B cell (primary cell): ENCODE measurements at regions not wholly inside any gene's neighbourhood (a gene's known extent, or its start where the extent isn't known, plus 50 kb on each side); places are given as distances from the start of the nearest gene placed in this dataset.

ENCODE experiments used
- ATAC-seq: fragments of 200-7000 bp; cut with Tn5 transposase; one replicate; pipeline ENCODE4 v1.10.0; 2021; ENCODE audit warnings: low read depth, mild to moderate bottlenecking, moderate number of reproducible peaks, moderate library complexity
- CTCF ChIA-PET: fragments of 350-600 bp; sonication (Branson Sonifier 250); formaldehyde crosslinking; loops from one replicate; lab custom pipeline; 2021; ENCODE audit warnings: antibody characterized with exemption, inconsistent platforms; lab: Charles Lee
- POLR2A ChIA-PET: fragments of 350-600 bp; sonication (Branson Sonifier 250); formaldehyde crosslinking; loops from one replicate; lab custom pipeline; 2021; ENCODE audit warnings: antibody characterized with exemption; lab: Charles Lee
- DNase-seq: peaks from one replicate; pipeline ENCODE4 v3.0.0; 2013
- H2AFZ ChIP-seq: 2 replicates; pipeline ENCODE4 v1.6.1; 2012; ENCODE audit warnings: mild to moderate bottlenecking, low read depth, low read length; ENCODE audit not compliant: insufficient read depth, poor library complexity, severe bottlenecking
- H3K27ac ChIP-seq, 2 donors: 1 replicate in 1 of 2; 2 replicates in 1 of 2; pipeline ENCODE4 v1.5.1; 2012 to 2013; ENCODE audit warnings: low read length in 2 of 2, mild to moderate bottlenecking in 2 of 2, moderate library complexity in 1 of 2
- H3K27me3 ChIP-seq, 4 experiments: fragments of 200-600 bp in 1 of 4; sonication (generic) in 1 of 4; replicated peaks in 1 of 4; 1 replicate in 2 of 4; 2 replicates in 2 of 4; pipeline versions ENCODE4 v1.6.1 to v1.7.0; 2013 to 2016; ENCODE audit warnings: low read length in 3 of 4, mild to moderate bottlenecking in 2 of 4, mixed read lengths in 1 of 4, moderate library complexity in 1 of 4; ENCODE audit not compliant: insufficient read depth in 4 of 4, control insufficient read depth in 3 of 4; ENCODE audit errors: control extremely low read depth in 1 of 4
- H3K36me3 ChIP-seq, 2 experiments: replicated peaks in 1 of 2; 1 replicate in 1 of 2; 2 replicates in 1 of 2; pipeline versions ENCODE4 v1.6.1 to v1.7.1; 2013; ENCODE audit warnings: low read length in 1 of 2; ENCODE audit not compliant: insufficient read depth in 2 of 2, control insufficient read depth in 1 of 2; ENCODE audit errors: control extremely low read depth in 1 of 2, extremely low read depth in 1 of 2
- H3K4me1 ChIP-seq, 2 donors: fragments of 200-600 bp in 1 of 2; sonication (generic) in 1 of 2; 1 replicate in 1 of 2; 2 replicates in 1 of 2; pipeline versions ENCODE4 v1.5.1 to v1.6.1; 2013 to 2017; ENCODE audit warnings: low read length in 2 of 2; ENCODE audit not compliant: control insufficient read depth in 2 of 2, insufficient read depth in 2 of 2
- H3K4me2 ChIP-seq: replicated peaks from 2 replicates; pipeline ENCODE3; 2012; ENCODE audit warnings: mild to moderate bottlenecking, low read depth, low read length; ENCODE audit not compliant: poor library complexity, severe bottlenecking
- H3K4me3 ChIP-seq, 5 experiments: fragments of 200-600 bp in 1 of 5; sonication (generic) in 1 of 5; 1 replicate in 3 of 5; 2 replicates in 2 of 5; pipeline versions ENCODE4 v1.5.1 to v1.7.0; 2011 to 2016; ENCODE audit warnings: low read length in 4 of 5, mild to moderate bottlenecking in 4 of 5, low read depth in 2 of 5, control low read depth in 1 of 5, moderate library complexity in 1 of 5; ENCODE audit not compliant: insufficient read depth in 1 of 5; ENCODE audit errors: control extremely low read depth in 1 of 5, extremely low read depth in 1 of 5
- H3K79me2 ChIP-seq: fragments of 200-600 bp; sonication (generic); one replicate; pipeline ENCODE4 v1.6.0; 2016; ENCODE audit warnings: low read length; ENCODE audit not compliant: control insufficient read depth, insufficient read depth
- H3K9ac ChIP-seq: fragments of 200-600 bp; sonication (generic); 2 replicates; pipeline ENCODE4 v1.6.1; 2017; ENCODE audit warnings: mild to moderate bottlenecking, low read length, moderate library complexity
- H3K9me3 ChIP-seq, 3 donors: one replicate each; pipeline versions ENCODE4 v1.6.1 to v1.7.1; 2013; ENCODE audit warnings: low read length in 2 of 3; ENCODE audit not compliant: control insufficient read depth in 2 of 3, insufficient read depth in 1 of 3; ENCODE audit errors: control extremely low read depth in 1 of 3
- H4K20me1 ChIP-seq: 2 replicates; pipeline ENCODE4 v1.6.0; 2012; ENCODE audit warnings: mild to moderate bottlenecking, low read length; ENCODE audit not compliant: insufficient read depth, control insufficient read depth, poor library complexity, severe bottlenecking
- H3K27ac Mint-ChIP-seq: one replicate; pipeline ENCODE4 v1.8.0; 2021; ENCODE audit warnings: mixed read lengths
- H3K27me3 Mint-ChIP-seq: one replicate; pipeline ENCODE4 v1.8.0; 2021; ENCODE audit warnings: mixed read lengths
- H3K4me1 Mint-ChIP-seq: one replicate; pipeline ENCODE4 v1.8.0; 2021; ENCODE audit warnings: mixed read lengths
- H3K4me3 Mint-ChIP-seq: one replicate; pipeline ENCODE4 v1.8.0; 2021; ENCODE audit warnings: mixed read lengths
- H3K9me3 Mint-ChIP-seq: one replicate; pipeline ENCODE4 v1.8.0; 2022; ENCODE audit warnings: mixed read lengths; ENCODE audit not compliant: insufficient read depth
- CTCF ChIP-seq: fragments of 200-600 bp; IDR thresholded peaks from one replicate; pipeline ENCODE4 v1.8.0; 2022; ENCODE audit warnings: antibody characterized with exemption, mild to moderate bottlenecking
- EZH2 ChIP-seq: IDR thresholded peaks from 2 replicates; pipeline ENCODE4 v1.6.1; 2012; ENCODE audit warnings: borderline replicate concordance, low read depth, mild to moderate bottlenecking, moderate library complexity, low read length; ENCODE audit not compliant: insufficient read depth, poor library complexity, severe bottlenecking
- WGBS: methylation state at CpG from one replicate; pipeline ENCODE4 v1.1.5; 2013; ENCODE audit warnings: missing lambda C conversion rate; ENCODE audit not compliant: insufficient coverage; 5-methylcytosine and 5-hydroxymethylcytosine counted together
- intact Hi-C: fragments of 100-400 bp; cut with micrococcal nuclease; formaldehyde crosslinking; loops from one replicate; pipeline ENCODE4 v1.10.0; 2022

- 100% methylated on average over 4 of the region's 4 CpGs for WGBS
- Mint-ChIP-seq H3K27me3 (peaks cover 3% of the 10 kb centered on the region), H3K9me3 (no peaks in the 10 kb centered on the region), H3K4me3 (no peak overlapping the region), H3K4me1 (peaks cover 8% of the 10 kb centered on the region), H3K27ac (no peak overlapping the region)
- H3K79me2 ChIP-seq, result no peaks in the 10 kb centered on the region
- intact Hi-C loops, result no loop called here
- no peak for DNase-seq
- no peaks in the 10 kb centered on the region for H4K20me1 ChIP-seq
- peaks cover 6 to 8% of the 10 kb centered on the region in 2 donors for H3K4me1 ChIP-seq
- no peak overlapping the region for H3K4me3 ChIP-seq
- H3K27me3 ChIP-seq, result no peaks in the 10 kb centered on the region
- ChIA-PET POLR2A (no interaction called here), CTCF (no interaction called here)
- H3K9me3 ChIP-seq, result no peaks in the 10 kb centered on the region
- no peak for ATAC-seq
- no peak overlapping the region for H3K4me2 ChIP-seq
- TF ChIP-seq CTCF (no peak), EZH2 (no peak)
- H3K27ac ChIP-seq, result no peak overlapping the region
- no peak overlapping the region for H3K9ac ChIP-seq
- H3K36me3 ChIP-seq, result no peaks in the 10 kb centered on the region
- H2AFZ ChIP-seq, result no peak overlapping the region
Observed at GRCh38 chr4:144578681-144579080, 67.3 kb upstream of the HHIP start.

- POLR2A ChIA-PET, result no interaction called here
- intact Hi-C loops, result no loop called here
- H3K4me1 Mint-ChIP-seq, result peaks cover 1% of the 10 kb centered on the region
Observed at GRCh38 chr4:144579411-144580030, 66.4 kb upstream of the HHIP start.

More at GRCh38 chr4:144579411-144580030, 66.4 kb upstream of the HHIP start:
- H3K9me3 Mint-ChIP-seq, result no peaks in the 10 kb centered on the region
- CTCF ChIA-PET, result no interaction called here
- H3K9ac ChIP-seq, result no peak overlapping the region
- H2AFZ ChIP-seq, result no peak overlapping the region
- H3K27ac ChIP-seq, result no peak overlapping the region
- DNase-seq, result no peak
- TF ChIP-seq EZH2, result no peak
- TF ChIP-seq CTCF, result no peak
- H4K20me1 ChIP-seq, result no peaks in the 10 kb centered on the region
- H3K36me3 ChIP-seq, result no peaks in the 10 kb centered on the region
- H3K4me2 ChIP-seq, result no peak overlapping the region
- H3K27me3 ChIP-seq, result no peaks in the 10 kb centered on the region
- no peaks in the 10 kb centered on the region for H3K79me2 ChIP-seq
- H3K4me1 ChIP-seq, result peaks cover 0 to under 1% of the 10 kb centered on the region in 2 donors
- H3K27ac Mint-ChIP-seq, result no peak overlapping the region
- no peak overlapping the region for H3K4me3 Mint-ChIP-seq
- ATAC-seq, result no peak
- H3K27me3 Mint-ChIP-seq, result peaks cover 3% of the 10 kb centered on the region
- no peak overlapping the region for H3K4me3 ChIP-seq
- no peaks in the 10 kb centered on the region for H3K9me3 ChIP-seq
